ENCODE measurements at regions not wholly inside any gene's neighbourhood (a gene's known extent, or its start where the extent isn't known, plus 50 kb on each side); places are given as distances from the start of the nearest gene placed in this dataset.

- no peak for DNase-seq
Measured at GRCh38 chr6:30806581-30807183, 62.3 kb upstream of the IER3 start.

- no peak for DNase-seq
Measured at GRCh38 chr6:30804333-30804732, 60.0 kb upstream of the IER3 start.

GRCh38 chr6:30802731-30803130 lies 58.4 kb upstream of the IER3 start:
- no peak for DNase-seq

GRCh38 chr6:30801950-30802349 lies 57.6 kb upstream of the IER3 start:
- DNase-seq = no peak

- DNase-seq = no peak
Measured at GRCh38 chr6:30800871-30801270, 56.5 kb upstream of the IER3 start.

GRCh38 chr6:30799210-30799609 lies 54.9 kb upstream of the IER3 start:
- DNase-seq = no peak

- no peak for DNase-seq
Measured at GRCh38 chr6:30798494-30798893, 54.1 kb upstream of the IER3 start.

- DNase-seq = no peak
Measured at GRCh38 chr6:30795549-30796293, 51.4 kb upstream of the IER3 start.

Measured in T-helper 1 cell (primary cell).